Common myeloid progenitor, CD34-positive (primary cell): ENCODE measurements at regions not wholly inside any gene's neighbourhood (a gene's known extent, or its start where the extent isn't known, plus 50 kb on each side); places are given as distances from the start of the nearest gene placed in this dataset.
A peak's percentile ranks its signal among the peaks of the same experiment; 100 is the strongest.

Experiments
- CTCF ChIA-PET: fragments of 350-600 bp; sonication (Branson Sonifier 250); formaldehyde crosslinking; loops from one replicate; lab custom pipeline; 2021; ENCODE audit warnings: antibody characterized with exemption; lab: Charles Lee
- POLR2A ChIA-PET: fragments of 350-600 bp; sonication (Branson Sonifier 250); formaldehyde crosslinking; loops from one replicate; lab custom pipeline; 2021; ENCODE audit warnings: antibody characterized with exemption; lab: Charles Lee
- DNase-seq, 3 donors: peaks; one replicate each; pipeline versions ENCODE4 v3.0.0 to v3.0.0-alpha.2; 2013
- H3K27ac ChIP-seq, 2 experiments: 1 replicate in 1 of 2; 2 replicates in 1 of 2; pipeline ENCODE4 v1.7.0; 2013; ENCODE audit warnings: inconsistent platforms in 2 of 2, low read length in 2 of 2, mild to moderate bottlenecking in 2 of 2, low read depth in 1 of 2, moderate library complexity in 1 of 2; ENCODE audit not compliant: severe bottlenecking in 2 of 2, insufficient read depth in 1 of 2, poor library complexity in 1 of 2
- H3K27me3 ChIP-seq, 5 experiments: replicated peaks in 2 of 5; 1 replicate in 3 of 5; 2 replicates in 2 of 5; pipeline versions ENCODE4 v1.6.1 to v1.7.0; 2013; ENCODE audit warnings: low read length in 4 of 5, mild to moderate bottlenecking in 2 of 5, moderate library complexity in 2 of 5, inconsistent platforms in 1 of 5; ENCODE audit not compliant: insufficient read depth in 5 of 5, control insufficient read depth in 4 of 5
- H3K36me3 ChIP-seq, 4 experiments: 1 replicate in 2 of 4; 2 replicates in 2 of 4; pipeline versions ENCODE4 v1.6.1 to v1.7.0; 2013; ENCODE audit warnings: low read length in 3 of 4, control low read depth in 1 of 4, mild to moderate bottlenecking in 1 of 4; ENCODE audit not compliant: control insufficient read depth in 4 of 4, insufficient read depth in 4 of 4
- H3K4me1 ChIP-seq, 4 experiments: 1 replicate in 3 of 4; 2 replicates in 1 of 4; pipeline versions ENCODE4 v1.6.1 to v1.7.1; 2013; ENCODE audit warnings: low read length in 3 of 4, mild to moderate bottlenecking in 3 of 4, control low read depth in 1 of 4, inconsistent platforms in 1 of 4, moderate library complexity in 1 of 4; ENCODE audit not compliant: control insufficient read depth in 4 of 4, insufficient read depth in 4 of 4; ENCODE audit errors: control extremely low read depth in 1 of 4
- H3K4me3 ChIP-seq, 7 experiments: 1 replicate in 4 of 7; 2 replicates in 3 of 7; pipeline versions ENCODE4 v1.5.1 to v1.7.0; 2013; ENCODE audit warnings: mild to moderate bottlenecking in 7 of 7, low read length in 6 of 7, moderate library complexity in 6 of 7, inconsistent platforms in 2 of 7, low read depth in 2 of 7, control low read depth in 1 of 7; ENCODE audit not compliant: insufficient read depth in 4 of 7, control insufficient read depth in 1 of 7; ENCODE audit errors: extremely low read depth in 1 of 7
- H3K9me3 ChIP-seq, 5 experiments: 1 replicate in 4 of 5; 2 replicates in 1 of 5; pipeline versions ENCODE4 v1.6.1 to v1.7.1; 2013; ENCODE audit warnings: low read length in 4 of 5, mild to moderate bottlenecking in 2 of 5, inconsistent platforms in 1 of 5, low read depth in 1 of 5, moderate library complexity in 1 of 5; ENCODE audit not compliant: control insufficient read depth in 4 of 5, insufficient read depth in 2 of 5; ENCODE audit errors: control extremely low read depth in 1 of 5
- WGBS: methylation state at CpG from one replicate; pipeline ENCODE4 v1.1.5; 2013; ENCODE audit not compliant: insufficient coverage; 5-methylcytosine and 5-hydroxymethylcytosine counted together

GRCh38 chr4:175891851-175892250 lies 79.8 kb upstream of the GPM6A start:
- no peaks in the 10 kb centered on the region for H3K9me3 ChIP-seq
- ChIA-PET CTCF (interaction anchor here (1.0 kb wide), 1 partner anchor 1529 kb away, joined by 3 read pairs; no protein-coding TSS in a partner anchor), POLR2A (no interaction called here)
- peaks cover 0 to 2% (median 0%) of the 10 kb centered on the region in 5 experiments for H3K27me3 ChIP-seq
- no peak overlapping the region for H3K4me3 ChIP-seq
- DNase-seq = peak in 2 of 3 donors; percentile 10 to 21
- no CpG with 5 or more reads among the region's 2 CpGs for WGBS
- no peaks in the 10 kb centered on the region for H3K4me1 ChIP-seq
- no peak overlapping the region for H3K27ac ChIP-seq
- no peaks in the 10 kb centered on the region for H3K36me3 ChIP-seq

GRCh38 chr4:175905925-175906324 lies 93.9 kb upstream of the GPM6A start:
- no peak for DNase-seq
- 92% methylated on average over 2 of the region's 2 CpGs for WGBS
- no peak overlapping the region for H3K27ac ChIP-seq
- ChIA-PET CTCF (no interaction called here), POLR2A (interaction anchor here (0.6 to 0.7 kb wide), 2 partner anchors 25 to 303 kb away, joined by 3 to 4 read pairs; no protein-coding TSS in a partner anchor)
- H3K36me3 ChIP-seq = no peaks in the 10 kb centered on the region
- H3K4me1 ChIP-seq = no peaks in the 10 kb centered on the region
- no peaks in the 10 kb centered on the region for H3K9me3 ChIP-seq
- peaks cover 0 to 2% (median 0%) of the 10 kb centered on the region in 5 experiments for H3K27me3 ChIP-seq
- H3K4me3 ChIP-seq = no peak overlapping the region

GRCh38 chr4:175906384-175906783 lies 94.3 kb upstream of the GPM6A start:
- H3K36me3 ChIP-seq = no peaks in the 10 kb centered on the region
- no peak overlapping the region for H3K27ac ChIP-seq
- WGBS = 99% methylated on average over 4 of the region's 5 CpGs
- no peaks in the 10 kb centered on the region for H3K9me3 ChIP-seq
- ChIA-PET CTCF (no interaction called here), POLR2A (interaction anchor here (0.7 kb wide), 1 partner anchor 304 kb away, joined by 3 read pairs; no protein-coding TSS in a partner anchor)
- H3K4me1 ChIP-seq = no peaks in the 10 kb centered on the region
- H3K4me3 ChIP-seq = no peak overlapping the region
- peaks cover 0 to 2% (median 0%) of the 10 kb centered on the region in 5 experiments for H3K27me3 ChIP-seq
- no peak for DNase-seq

DNA sequence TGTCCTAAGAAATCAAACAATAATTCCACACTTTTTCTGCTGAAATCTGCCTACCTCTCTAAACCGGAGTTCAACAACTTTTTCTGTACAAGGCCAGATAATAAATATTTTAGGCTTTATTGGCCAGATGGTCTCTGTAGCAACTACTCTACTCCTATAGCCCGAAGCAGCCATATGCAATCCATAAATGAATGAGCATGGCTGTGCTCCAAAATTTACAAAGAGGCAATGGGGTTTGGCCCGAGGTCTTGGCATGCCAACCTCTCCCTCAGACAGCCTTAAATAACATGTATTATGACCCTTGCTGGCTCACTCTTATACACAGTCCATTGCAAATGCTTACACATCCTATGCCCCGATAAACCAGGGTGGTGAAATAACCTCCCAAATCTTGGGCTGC lies 98.6 kb upstream of the GPM6A start:
- ChIA-PET CTCF (interaction anchor here (0.6 to 1.5 kb wide), 2 partner anchors 16 to 422 kb away, joined by 3 to 4 read pairs; no protein-coding TSS in a partner anchor), POLR2A (no interaction called here)
- Histone ChIP-seq H3K36me3 (no peaks in the 10 kb centered on the region), H3K4me3 (no peak overlapping the region), H3K27ac (no peak overlapping the region), H3K27me3 (peaks cover 0 to 2% (median 0%) of the 10 kb centered on the region in 5 experiments), H3K9me3 (no peaks in the 10 kb centered on the region), H3K4me1 (no peaks in the 10 kb centered on the region)
- WGBS = 100% methylated on average over 3 of the region's 4 CpGs
- DNase-seq = no peak

DNA sequence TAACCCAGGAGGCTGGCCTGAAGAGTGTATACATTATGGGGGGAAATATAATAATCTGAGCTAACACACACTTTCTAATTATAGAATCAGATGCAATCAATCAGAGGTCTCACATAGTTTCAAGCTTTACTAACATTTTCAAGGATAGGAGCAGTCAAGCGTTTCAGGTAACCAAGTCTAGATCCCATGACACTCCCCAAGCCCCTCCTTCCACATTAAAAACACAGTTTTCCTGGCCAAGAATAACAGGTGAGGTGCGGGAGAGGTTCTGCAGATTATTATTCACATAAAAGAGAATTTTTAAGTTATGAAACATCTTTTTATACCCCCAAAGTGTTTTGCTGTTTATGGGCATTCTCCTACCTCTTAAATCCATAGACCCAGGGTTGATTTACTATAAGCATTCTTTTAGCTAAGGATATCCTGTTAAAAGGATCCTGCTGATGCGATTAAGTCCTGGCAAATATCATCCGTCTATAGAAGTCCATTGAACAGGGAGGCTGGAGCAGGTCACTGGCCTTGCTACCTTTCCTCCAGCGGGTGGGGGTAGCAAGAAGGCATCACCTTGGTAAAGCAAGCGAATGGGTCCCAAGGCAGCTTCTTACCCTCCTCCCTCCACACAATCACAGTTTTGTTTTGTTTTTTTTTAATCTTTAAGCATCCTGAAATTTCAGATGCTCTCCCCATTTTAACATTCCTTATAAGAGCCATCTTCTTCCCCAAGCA lies 104.7 kb upstream of the GPM6A start:
- WGBS = 97% methylated on average over 3 of the region's 6 CpGs
- Histone ChIP-seq H3K27ac (no peak overlapping the region), H3K4me1 (no peaks in the 10 kb centered on the region), H3K9me3 (no peaks in the 10 kb centered on the region), H3K27me3 (no peaks in the 10 kb centered on the region), H3K4me3 (no peak overlapping the region), H3K36me3 (no peaks in the 10 kb centered on the region)
- ChIA-PET POLR2A (no interaction called here), CTCF (no interaction called here)
- no peak for DNase-seq

- Histone ChIP-seq H3K27me3 (no peaks in the 10 kb centered on the region), H3K4me3 (no peak overlapping the region), H3K9me3 (no peaks in the 10 kb centered on the region), H3K27ac (no peak overlapping the region), H3K4me1 (no peaks in the 10 kb centered on the region), H3K36me3 (no peaks in the 10 kb centered on the region)
- WGBS = 100% methylated on average over 2 of the region's 5 CpGs
- no peak for DNase-seq
- ChIA-PET CTCF (interaction anchor here (0.7 to 1.8 kb wide), 4 partner anchors 12 to 21 kb away, joined by 3 to 4 read pairs (median 4); no protein-coding TSS in a partner anchor), POLR2A (no interaction called here)
Measured at GRCh38 chr4:175927121-175927520, 115.1 kb upstream of the GPM6A start.

- no peak for DNase-seq
- H3K27ac ChIP-seq = no peak overlapping the region
- no peaks in the 10 kb centered on the region for H3K9me3 ChIP-seq
- H3K27me3 ChIP-seq = no peaks in the 10 kb centered on the region
- POLR2A ChIA-PET = no interaction called here
- no peaks in the 10 kb centered on the region for H3K36me3 ChIP-seq
- CTCF ChIA-PET = no interaction called here
- no peak overlapping the region for H3K4me3 ChIP-seq
- no CpG with 5 or more reads among the region's 3 CpGs for WGBS
- H3K4me1 ChIP-seq = no peaks in the 10 kb centered on the region
Measured at GRCh38 chr4:175929441-175929840, 117.4 kb upstream of the GPM6A start.
